GM19438 (cell line): ENCODE measurements at regions not wholly inside any gene's neighbourhood (a gene's known extent, or its start where the extent isn't known, plus 50 kb on each side); places are given as distances from the start of the nearest gene placed in this dataset.
"Not testable (repeated sequence)": the region's sequence is repeated elsewhere in the genome, so short reads cannot be mapped to it uniquely, and the experiment has no call there.

Source experiments
- ATAC-seq: cut with Tn5 transposase; IDR thresholded peaks from one replicate; pipeline ENCODE4 v1.9.1; 2021; ENCODE audit warnings: low read depth; ENCODE audit not compliant: unreplicated experiment

DNA sequence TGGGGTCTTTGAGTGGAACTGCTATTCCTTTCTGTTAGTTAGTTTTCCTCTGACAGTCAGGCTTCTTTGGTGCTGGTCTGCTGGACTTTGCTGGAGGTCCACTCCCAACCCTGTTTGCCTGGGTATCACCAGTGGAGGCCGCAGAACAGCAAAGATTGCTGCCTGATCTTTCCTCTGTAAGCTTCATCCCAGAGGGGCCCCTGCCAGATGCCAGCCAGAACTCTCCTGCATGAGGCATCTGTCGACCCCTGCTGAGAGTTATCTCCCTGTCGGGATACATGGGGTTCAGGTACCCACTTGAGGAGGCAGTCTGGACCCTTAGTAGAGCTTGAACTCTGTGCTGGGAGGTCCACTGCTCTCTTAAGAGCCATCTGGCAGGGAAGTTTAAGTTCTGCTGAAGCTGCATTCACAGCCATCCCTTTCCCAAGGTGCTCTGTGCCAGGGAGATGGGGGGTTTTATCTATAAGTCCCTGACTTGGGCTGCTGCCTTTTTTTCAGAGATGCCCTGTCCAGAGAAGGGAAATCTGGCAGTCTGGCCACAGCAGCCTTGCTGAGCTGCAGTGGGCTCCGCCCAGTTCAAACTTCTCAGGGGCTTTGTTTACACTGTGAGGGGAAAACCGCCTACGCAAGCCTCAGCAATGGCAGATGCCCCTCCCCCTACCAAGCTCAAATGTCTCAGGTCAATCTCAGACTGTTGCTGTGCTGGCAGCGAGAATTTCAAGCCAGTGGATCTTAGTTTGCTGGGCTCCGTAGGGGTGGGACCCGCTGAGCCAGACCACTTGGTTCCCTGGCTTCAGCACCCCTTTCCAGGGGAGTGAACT, 89.7 kb upstream of the CDK6 start:
- ATAC-seq, result no peak

DNA sequence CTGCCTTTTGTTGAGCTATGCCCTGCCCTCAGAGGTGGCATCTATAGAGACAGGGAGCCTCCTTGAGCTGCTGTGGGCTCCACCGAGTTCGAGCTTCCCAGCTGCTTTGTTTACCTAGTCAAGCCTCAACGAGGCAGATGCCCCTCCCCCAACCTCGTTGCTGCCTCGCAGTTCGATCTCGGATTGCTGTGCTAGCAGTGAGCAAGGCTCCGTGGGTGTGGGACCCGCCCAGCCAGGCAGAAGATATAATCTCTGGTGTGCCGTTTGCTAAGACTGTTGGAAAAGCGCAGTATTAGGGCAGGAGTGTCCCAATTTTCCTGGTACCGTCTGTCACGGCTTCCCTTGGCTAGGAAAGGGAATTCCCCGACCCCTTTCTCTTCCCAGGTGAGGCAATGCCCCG, 88.4 kb upstream of the CDK6 start:
- no peak for ATAC-seq

DNA sequence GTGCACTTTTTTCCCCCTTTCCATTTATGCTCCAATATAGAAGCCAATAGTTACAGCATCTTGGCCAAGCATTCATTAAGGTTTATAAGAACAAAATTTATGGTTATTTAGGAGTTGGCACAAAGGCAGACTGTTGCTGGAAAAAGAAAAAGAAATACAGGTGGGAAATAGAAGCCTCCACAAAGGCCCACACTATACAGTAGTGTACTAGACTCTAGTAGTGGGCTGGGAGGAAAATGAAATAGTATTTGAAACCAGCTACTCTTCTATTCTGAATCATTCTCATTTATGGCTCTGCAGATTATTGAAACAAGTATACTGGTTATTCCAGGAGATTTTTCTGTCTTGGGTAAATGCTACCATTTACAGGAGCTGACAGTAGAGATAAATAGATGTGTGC, 80.9 kb upstream of the CDK6 start:
- no peak for ATAC-seq

DNA sequence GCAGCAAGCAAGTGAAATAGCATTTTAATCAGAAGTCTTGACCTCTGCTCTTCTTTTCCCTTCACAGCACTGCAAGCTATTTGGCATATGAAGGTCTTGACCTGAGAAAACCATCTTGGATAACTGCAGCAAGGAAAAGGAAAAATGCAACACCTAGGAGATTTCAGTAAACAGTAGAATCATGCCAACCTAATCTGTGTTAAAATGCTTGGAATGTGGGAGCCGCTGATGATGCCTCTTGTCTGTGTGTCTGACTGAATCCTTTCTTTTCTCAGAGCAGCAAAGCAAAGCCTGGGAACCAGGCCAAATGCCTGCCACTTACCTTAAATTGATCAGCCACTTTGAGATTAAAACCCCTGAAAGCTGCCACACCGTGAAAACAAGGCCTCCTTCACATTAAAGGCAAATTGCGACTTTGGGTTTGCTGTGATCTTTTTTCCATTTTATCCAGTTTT, 80.4 kb upstream of the CDK6 start:
- ATAC-seq, result no peak

DNA sequence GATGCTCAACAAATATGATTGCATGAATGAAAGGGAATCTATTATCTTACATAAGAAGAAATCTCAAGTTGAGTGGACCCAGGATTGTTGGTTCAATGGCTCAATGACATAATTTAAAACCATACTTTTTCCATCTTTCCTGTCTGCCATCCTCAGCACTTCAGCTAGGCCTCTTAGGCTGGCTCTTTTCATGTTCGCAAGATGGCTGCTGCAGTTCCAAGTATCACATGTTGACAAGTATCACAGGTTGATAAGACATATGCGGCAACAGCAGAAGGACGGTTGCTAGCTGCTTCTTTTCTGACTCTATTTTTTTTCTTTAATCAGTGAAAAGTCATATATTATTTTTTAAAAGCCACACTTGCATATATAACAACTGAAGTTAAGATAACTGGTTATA, 79.0 kb upstream of the CDK6 start:
- no peak for ATAC-seq

DNA sequence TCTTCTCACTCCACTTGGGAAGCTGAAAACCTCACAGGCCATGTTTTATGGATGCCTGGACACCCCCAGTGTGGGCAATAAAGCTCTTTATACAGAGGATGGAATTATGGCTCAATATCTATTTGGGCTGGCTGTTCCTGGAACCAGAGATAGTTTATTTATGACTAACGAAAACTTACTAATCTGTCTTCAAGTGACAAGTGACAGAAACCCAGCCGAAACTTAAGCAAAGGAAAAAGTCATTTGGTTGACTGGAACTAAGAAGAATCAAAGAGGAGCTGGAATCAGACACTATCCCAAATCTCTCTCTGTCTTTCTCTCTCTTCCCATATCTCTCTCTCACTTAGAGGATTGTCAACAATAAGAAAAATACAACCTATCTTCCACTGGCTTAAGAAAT, 78.3 kb upstream of the CDK6 start:
- ATAC-seq, result no peak

DNA sequence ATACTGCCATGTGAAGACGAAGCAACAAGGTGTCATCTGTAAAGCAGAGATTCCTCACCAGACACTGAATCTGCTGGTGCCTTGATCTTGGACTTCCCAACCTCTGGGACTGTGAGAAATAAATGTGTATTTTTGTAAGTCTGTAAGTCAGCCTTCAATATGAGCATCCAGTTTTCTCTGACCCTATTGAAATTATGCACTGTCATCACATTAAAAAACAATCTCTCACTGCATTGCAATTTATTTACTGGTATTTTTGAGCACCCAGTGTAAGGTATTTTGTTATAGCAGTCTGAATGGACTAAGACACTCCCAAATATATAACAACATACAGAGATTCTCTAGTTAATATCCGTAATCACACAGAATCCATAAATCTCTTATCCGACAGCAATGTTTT, 77.5 kb upstream of the CDK6 start:
- ATAC-seq, result no peak

DNA sequence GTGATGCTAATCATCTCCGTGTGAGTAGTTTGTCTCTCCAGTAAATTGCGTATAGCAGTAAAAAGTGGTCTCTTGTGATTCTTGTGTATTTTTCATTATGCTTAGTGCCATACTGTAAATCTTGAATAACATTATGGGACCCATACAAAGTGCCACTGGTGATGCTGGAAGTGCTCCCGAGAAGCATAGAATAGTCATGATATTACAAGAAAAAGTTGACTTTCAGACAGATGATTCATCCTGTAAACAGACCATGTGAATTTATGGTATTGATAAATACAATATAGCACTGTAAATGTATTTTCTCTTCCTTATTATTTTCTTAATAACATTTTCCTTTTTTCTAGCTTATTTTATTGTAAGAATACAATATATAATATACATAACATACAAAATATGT, 74.6 kb upstream of the CDK6 start:
- no peak for ATAC-seq

DNA sequence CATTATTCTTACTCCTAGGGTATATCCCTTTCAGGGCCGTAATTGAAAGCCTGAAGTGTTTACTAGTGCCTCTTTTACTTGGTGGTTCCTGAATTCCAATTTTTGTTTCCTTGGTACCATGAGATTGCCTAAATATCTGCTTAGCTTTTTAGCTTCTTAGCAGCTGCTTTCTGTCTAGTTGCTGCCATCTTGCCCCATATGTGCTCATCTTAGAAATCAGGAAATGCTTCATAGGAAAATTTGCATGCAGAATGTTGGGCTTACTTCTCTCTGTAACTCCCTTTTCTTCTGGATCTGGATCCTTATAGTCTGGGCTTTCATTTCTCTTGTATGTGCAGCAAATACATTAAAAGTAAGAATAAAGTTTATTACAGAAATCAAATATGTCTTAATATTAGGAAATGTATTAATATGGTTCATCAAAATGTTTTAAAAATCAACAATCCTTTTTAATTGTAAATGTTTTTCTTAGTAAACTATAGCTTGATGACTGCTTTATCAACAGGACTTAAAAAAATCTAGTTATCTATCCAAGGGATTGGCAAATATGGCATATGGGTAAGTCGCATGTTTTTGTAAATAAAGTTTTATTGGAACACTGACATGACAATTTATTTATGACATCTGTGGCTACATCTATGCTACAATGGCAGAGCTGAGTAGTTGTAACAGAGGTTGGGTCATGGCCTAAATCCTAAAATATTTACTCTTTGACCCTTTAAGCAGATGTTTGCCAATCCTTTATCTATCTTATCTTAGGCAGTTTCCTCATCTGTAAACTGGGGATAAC, 73.5 kb upstream of the CDK6 start:
- ATAC-seq, result no peak

DNA sequence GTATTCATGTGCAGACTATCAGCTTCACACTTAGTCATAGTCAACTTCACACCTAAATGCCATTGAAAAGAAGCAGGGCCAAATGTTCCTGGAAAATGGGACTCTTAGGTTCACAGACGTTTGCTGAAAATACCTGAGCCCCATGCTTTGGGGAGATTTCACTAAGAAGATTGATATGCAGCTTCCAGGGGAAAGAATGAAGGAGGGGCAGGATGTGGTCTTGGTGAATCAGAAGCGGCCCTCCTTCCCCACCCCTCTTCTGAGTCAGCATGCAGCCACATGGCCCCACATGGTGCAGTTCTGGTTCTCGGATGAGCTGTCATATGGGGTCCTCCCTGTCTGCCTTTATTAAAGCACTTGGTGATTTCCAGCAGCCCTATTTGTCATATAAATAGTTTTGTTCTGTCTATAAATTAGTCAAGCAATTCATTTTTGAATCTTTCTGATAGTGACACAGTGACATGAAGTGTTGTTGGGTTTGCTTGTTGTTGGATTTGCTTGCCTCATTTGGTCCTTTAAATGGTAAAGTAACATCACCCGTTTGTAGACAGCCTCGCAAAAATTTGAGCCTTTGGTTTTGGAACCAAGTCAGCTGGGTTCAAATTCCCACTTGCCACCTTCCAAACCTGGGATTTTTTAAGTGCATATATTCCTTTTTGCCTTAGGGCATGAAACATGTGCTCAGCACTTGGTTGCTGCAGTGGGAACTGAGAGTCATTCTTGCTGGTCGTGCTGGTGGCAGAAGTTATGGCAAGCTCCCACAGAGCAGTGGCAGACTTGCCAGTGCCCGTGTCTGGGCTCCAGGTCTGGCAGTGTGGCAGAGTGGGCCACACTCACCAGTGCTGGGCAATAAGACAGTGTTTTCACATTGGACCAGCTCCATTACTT, 68.1 kb upstream of the CDK6 start:
- peak; percentile 98 for ATAC-seq

DNA sequence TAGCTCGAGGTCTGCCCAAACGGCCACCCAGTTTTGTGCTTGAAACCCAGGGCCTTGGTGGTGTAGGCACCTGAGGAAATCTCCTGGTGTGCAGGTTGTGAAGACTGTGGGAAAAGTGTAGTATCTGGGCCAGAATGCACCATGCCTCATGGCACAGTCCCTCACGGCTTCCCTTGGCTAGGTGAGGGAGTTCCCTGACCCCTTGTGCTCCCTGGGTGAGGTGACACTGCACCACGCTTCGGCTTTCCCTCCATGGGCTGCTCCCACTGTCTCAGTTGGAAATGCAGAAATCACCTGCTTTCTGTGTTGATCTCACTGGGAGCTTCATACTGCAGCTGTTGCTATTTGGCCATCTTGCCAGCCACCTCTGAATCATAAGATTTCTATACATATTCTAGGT, 62.4 kb upstream of the CDK6 start:
- no peak for ATAC-seq

DNA sequence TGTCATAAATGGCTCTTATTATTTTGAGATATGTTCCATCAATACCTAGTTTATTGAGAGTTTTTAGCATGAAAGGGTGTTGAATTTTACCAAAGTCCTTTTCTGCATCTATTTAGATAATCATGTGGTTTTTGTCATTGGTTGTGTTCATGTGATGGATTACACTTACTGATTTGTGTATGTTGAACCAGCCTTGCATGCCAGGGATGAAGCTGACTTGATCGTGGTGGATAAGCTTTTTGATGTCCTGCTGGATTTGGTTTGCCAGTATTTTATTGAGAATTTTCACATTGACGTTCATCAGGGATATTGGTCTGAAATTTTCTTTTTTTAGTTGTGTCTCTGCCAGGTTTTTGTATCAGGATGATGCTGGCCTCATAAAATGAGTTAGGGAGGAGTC, 58.5 kb upstream of the CDK6 start:
- ATAC-seq, result not testable (repeated sequence)

DNA sequence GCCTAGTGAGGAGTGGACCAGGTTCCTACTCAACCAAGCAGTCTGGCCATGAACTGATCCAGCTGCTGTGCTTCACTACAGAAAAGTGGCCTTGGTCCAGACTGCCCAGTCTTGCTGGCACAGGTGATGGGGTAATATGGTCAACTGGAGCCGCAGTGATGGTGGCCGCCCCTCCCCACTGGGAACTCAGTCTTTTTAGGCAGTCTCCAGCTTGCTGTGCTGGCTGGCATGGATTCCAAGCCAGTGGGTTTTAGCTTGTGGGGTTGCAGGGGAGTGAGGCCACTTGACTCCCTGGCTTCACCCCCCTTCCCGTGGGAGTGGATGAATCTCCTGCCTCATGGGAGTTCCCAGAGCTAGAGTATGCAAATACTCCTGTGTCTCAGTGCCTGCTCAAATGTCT, 52.7 kb upstream of the CDK6 start:
- no peak for ATAC-seq
